GM19455 (cell line): ENCODE measurements at regions not wholly inside any gene's neighbourhood (a gene's known extent, or its start where the extent isn't known, plus 50 kb on each side); places are given as distances from the start of the nearest gene placed in this dataset.

Experiments used
- ATAC-seq: cut with Tn5 transposase; IDR thresholded peaks from one replicate; pipeline ENCODE4 v1.9.1; 2021; ENCODE audit not compliant: unreplicated experiment

GRCh38 chr1:194161591-194161990 lies 975.2 kb upstream of the B3GALT2 start:
- no peak for ATAC-seq

DNA sequence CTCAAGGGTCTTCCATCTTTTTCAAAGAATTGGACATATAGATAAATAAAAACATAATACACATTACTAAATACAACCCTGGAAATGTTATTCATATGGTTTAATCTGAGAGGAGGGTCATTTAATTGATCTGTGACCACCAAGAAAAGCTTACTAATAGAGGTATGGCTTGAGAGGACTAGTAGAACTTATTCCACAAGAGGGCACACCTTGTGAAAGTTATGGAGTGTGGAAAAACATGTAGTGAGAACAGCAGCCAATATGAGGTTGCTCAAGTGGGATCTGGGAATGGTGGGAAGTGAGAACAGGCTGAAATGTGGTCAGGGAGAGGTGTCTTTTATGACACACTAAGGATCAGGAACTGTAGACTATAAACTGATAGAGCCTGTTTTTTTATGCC lies 973.5 kb upstream of the B3GALT2 start:
- ATAC-seq: no peak

GRCh38 chr1:194155962-194156361 lies 969.5 kb upstream of the B3GALT2 start:
- no peak for ATAC-seq

- no peak for ATAC-seq
Measured at GRCh38 chr1:194151056-194151455, 964.6 kb upstream of the B3GALT2 start.

GRCh38 chr1:194150242-194150641 lies 963.8 kb upstream of the B3GALT2 start:
- ATAC-seq: no peak

DNA sequence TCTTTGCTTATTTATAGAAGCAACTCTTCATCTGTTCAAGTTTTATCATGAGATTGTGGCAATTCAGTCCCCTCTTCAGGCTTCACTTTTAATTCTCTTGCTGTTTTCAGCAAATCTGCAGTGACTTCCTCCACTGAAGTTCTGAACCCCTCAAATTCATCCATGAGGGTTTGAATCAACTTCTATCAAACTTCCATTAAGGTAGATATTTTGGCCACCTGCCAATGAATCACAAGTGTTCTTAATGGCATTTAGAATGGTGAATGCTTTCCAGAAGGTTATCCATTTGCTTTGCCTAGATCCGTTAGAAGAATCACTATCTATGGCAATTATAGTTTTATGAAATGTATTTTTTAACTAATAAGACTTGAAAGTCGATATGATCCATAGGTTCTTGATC lies 946.7 kb upstream of the B3GALT2 start:
- ATAC-seq: no peak

DNA sequence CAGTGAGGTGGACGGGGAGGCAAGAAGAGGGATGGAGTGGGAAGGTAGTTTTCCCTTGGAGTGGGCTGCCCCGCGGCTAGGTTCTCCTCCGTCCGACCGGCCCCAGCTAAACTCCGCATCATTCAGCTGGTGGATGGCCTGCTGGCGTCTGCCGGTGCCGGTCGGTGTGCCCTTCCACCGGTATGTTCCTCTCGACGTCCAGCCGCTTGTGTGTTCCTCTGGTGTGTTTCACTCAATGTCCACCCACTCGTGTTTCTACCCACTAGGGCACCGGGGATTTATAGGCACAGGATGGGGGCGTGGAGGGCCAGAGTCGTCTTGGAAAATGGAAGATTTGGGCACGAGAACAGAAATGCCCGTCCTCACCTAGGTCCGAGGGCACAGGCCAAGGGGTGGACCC lies 931.7 kb upstream of the B3GALT2 start:
- no peak for ATAC-seq

DNA sequence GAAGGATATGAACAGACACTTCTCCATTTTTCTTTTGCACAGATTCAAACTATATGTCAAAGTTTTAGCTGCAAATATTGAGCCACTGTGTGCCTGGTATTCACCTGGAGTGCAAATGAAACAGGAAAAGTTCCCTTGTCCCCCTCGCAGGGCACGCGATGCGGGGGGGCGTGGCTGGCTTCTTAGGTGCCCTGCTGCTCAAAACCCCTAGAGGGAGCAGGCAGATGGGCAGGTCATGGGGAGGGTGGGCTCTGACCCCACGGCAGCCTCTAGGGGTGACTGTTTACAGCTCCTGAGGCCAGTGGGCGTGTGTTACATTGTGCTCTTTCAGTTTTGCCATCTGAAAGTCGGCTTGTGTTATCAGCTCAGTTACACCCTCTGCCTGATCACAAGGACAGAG lies 931.2 kb upstream of the B3GALT2 start:
- ATAC-seq: no peak

DNA sequence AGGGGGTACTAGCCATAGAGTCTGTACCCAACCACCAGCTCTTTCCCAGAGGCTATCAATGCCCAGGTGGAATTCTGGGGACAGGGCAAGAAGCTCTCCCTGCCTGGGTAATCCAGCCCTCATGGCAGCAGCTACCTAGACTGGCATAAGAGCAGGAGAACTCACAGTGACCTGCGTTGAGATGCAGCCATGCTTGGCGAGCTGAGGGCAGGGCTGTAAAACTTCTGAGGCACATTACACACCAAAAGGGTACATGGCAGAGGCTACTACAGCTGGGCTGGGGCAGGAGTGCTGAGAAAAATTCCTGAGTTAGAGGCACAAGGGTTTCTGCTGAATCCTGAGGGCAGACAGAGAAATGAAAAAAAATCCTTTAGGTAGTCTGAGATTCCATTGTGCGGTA lies 927.9 kb upstream of the B3GALT2 start:
- no peak for ATAC-seq

GRCh38 chr1:194105381-194105780 lies 919.0 kb upstream of the B3GALT2 start:
- ATAC-seq: no peak

DNA sequence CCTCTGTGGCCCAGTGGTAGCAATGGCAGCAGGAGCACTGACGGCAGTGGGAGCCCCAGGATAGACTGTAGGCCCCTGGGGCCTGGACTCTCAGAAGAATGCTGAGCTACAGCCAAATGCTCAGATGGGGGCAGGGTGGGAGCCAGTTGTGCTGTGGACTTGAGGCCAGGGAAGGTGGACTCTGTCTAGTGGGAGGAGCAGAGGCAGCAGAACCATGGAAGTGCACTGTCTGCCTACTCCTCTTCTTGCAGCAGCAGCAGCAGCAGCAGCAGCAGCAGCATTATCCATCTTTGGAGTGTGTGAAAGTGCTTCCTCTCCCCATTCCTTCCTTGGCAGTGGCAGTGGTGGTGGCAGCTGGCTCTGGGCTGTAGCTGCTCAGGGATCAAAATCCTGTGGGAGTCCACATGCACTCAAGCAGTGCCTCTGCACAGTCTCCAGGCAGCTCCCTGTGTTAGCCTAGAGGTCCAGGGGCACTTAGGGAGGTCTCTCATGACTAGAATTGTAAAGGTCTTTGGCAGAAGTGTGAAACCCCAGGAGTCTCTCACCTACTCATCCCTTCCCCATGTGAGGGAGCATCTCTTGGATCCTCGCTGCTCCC lies 917.9 kb upstream of the B3GALT2 start:
- no peak for ATAC-seq

GRCh38 chr1:194103516-194104246 lies 917.3 kb upstream of the B3GALT2 start:
- ATAC-seq: no peak

- ATAC-seq: no peak
Measured at GRCh38 chr1:194103101-194103500, 916.7 kb upstream of the B3GALT2 start.

- no peak for ATAC-seq
Measured at GRCh38 chr1:194102607-194103006, 916.2 kb upstream of the B3GALT2 start.

DNA sequence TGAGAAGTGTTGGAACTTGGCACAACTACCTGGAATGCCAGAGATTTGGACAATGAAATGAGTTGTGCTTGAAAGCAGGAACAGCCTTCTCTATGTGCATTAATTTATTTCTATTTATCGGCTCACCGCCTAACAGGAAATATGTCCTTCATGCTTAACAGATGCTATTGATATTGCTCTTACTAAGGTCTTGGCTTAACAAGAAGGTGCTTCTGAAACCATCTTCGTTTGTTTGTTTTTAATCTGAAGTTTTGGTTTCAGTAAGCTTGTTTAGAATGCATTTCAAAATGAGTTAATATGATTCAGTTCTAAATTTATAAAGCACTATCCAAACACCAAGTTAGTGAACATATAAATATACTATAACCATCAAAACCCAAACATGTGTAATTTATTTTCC lies 898.3 kb upstream of the B3GALT2 start:
- ATAC-seq: no peak

DNA sequence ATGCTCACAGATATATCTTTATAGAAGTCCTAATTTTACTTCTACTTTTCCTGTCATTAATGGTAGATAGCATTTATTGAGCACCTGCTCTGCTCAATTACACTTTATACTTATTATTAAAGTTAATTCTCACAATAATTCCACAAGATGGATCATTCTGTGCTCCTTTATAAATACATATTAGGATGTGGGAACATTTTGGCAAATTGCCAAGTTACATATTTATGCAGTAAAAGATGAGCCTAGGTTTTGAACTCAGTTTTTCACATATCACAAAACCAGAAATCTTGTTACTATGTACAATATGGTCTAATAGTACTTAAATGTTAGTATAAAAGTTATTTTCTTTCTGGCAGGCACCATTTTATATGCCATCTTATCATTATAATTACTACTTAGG lies 895.0 kb upstream of the B3GALT2 start:
- no peak for ATAC-seq

GRCh38 chr1:194080826-194081225 lies 894.4 kb upstream of the B3GALT2 start:
- ATAC-seq: no peak

GRCh38 chr1:194078765-194079164 lies 892.4 kb upstream of the B3GALT2 start:
- ATAC-seq: peak; percentile 60

DNA sequence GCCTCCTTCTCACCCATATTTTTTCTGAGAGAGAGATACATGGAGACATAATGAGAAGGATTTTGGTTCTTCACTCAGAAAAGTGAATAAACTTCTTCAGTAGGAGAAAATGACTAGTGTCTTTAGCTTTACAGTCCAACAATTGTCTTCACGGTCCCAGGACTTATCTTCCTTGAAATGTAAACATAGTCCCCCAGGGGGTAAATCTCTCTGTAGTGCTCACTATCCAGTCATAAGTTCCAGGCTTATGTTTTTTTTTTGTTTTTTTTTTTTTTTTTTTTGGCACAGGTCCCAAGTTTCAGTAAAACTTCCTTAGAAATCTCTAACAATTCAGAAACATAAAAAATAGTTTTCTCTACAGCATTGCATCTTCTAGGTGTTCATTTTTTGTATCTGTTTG lies 890.2 kb upstream of the B3GALT2 start:
- no peak for ATAC-seq

GRCh38 chr1:194073833-194074232 lies 887.4 kb upstream of the B3GALT2 start:
- ATAC-seq: no peak

GRCh38 chr1:194071205-194071604 lies 884.8 kb upstream of the B3GALT2 start:
- ATAC-seq: no peak

DNA sequence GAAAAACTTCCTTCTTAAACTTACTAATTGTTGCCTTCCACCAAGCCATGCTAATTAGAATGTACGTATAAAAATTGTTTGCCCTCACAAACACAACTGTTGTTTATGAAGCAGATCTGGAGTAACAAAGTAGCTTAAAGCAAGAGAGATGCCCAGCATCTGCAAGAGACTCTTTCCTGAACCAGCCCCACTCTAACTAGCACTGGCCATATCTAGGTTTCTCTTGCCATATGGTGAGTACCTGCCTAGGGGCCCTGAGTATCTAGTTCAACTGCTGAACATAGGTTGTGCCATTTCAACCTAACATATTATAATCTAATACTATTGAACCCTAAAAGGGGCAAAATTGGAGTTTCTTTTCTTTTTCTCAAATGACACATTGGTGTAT lies 883.4 kb upstream of the B3GALT2 start:
- ATAC-seq: no peak
